Stimulated activated CD8-positive, alpha-beta memory T cell treated with anti-CD3 and anti-CD28 coated beads, Interleukin-15, amount 100 ng/mL, for 1 hour (primary cell): ENCODE measurements at regions not wholly inside any gene's neighbourhood (a gene's known extent, or its start where the extent isn't known, plus 50 kb on each side); places are given as distances from the start of the nearest gene placed in this dataset.

Source experiments
- DNase-seq: peaks from one replicate; pipeline ENCODE4 v3.0.0-alpha.2; 2020; ENCODE audit warnings: low read depth

DNA sequence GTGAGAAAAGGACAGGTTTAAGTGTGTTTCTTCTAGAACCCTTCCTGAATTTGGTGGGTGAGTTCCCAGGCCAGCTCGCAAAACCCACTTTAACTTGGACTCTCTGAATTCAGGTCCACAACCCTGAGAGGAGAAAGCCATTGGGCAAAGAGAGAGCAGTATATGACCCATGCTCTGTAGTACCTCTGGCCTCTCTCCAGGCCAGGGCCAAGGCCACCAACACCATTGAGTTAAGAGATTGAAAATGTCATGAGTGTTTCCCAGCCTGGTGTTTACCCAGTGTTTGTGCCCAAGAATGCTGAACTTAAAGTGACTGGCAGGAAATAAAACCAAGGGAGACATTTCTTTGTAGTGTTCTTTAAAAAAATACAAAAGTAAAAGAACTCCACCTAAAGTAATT is 410.4 kb upstream of the CDH5 start:
- no peak for DNase-seq

DNA sequence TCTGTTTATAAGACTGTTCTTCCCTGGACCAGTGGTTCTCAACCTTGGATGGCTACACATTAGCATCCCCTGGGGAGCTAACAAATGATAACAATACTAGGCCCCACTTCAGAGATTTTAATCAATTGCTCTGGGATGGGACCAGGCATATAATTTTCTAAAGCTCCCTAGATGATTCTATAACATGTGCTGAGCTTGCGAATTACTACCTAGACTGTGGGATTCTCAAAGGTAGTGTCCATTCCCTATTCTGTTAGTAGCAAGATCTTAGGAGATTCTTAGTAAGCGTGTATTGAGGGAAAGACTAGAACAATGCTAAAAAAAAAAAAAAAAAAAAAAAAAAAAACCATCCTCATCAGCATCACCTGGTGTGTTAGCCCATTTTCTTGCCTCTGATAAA is 412.0 kb upstream of the CDH5 start:
- no peak for DNase-seq

DNA sequence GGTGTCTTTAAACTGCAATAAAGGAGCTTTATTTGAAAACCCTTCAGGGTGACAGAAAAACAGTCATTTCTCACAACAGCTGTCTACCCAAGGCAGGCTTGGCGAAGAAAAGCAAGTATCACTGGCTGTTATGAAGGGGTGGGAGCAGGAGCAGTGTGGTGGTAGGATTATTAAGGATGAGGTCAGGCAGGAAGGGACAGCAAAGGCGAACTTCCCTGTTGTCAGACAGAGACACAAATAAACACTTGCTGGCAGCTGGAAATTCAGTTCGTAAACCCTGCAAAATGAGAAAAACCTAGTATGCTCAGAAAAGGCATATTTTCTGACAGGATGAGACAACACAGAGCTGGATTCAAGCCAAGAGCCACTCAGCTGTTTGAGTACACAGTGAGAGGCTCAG is 416.3 kb upstream of the CDH5 start:
- DNase-seq: no peak

DNA sequence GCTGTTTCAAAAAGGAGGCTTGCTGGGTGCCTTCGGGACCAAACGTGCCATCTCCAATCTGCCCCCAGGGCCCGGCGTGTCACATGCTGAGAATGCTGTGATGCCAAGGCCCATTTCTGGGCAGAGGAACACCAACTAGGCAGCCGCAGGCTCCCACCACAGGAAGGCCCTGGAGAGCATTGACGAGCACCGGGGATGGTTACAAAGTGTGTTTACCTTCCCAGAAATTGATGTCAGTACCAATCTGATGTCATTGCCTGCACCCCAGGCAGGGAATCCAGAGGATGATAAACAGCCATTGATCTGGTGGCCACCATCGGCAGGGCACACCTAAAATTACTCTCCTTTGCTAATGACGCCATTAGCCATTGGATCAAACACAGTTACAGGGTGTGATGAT is 418.1 kb upstream of the CDH5 start:
- no peak for DNase-seq

DNA sequence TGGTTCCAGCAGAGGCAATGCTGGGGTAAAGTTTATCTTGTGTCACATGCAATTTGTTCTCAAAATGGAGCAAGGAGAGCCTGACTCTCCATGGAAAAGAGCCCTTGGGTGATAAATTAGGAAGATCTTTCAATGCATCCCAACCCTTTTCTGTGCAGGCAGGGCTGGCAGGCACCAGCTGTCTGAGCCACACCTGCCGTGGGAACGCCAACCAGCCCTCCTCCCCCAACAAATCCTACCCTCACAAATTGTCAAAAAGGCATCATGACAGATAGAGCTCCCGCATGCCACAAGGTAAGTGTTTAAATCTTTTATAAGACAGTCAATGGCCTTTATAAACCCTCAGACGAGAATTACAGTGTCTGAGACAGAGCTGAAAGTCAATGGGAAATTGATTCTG is 418.5 kb upstream of the CDH5 start:
- no peak for DNase-seq

DNA sequence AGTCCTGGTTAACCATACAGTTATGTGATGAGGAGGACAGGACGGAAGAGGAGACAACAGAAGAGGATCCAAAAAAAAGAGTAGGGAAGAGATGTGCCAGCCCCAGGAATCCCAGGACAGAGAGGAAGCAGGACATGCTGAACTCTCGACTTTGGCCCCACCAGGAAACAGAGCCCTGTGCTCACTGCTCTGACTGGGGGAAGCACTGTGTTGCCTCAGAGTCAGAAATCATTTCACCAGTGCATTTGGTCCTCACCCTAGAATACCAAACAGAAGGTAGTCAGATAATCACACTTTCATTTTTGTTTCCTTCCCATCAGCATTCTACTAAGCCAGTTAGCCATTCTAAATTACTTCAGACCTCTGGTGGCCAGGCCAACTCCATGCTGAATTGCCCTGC is 421.0 kb upstream of the CDH5 start:
- DNase-seq: no peak

DNA sequence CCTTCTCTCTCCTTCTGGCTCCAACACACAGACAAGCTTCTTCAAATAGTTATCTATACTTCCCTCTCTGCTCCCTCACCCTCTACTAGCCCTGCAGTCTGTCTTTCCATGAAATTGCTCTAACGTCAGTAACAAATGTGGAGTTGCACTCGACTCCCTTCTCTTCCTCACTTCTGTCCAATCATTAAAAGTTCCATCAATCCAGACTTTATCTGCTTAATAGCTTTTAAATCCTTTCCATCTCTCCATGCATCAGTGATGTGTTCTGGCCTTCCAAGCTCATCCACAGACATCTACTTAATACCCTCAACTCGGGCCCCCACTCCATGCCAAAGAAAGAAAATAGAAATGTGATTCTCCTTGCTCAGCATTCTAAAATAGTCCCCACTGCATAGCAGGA is 422.1 kb upstream of the CDH5 start:
- no peak for DNase-seq

DNA sequence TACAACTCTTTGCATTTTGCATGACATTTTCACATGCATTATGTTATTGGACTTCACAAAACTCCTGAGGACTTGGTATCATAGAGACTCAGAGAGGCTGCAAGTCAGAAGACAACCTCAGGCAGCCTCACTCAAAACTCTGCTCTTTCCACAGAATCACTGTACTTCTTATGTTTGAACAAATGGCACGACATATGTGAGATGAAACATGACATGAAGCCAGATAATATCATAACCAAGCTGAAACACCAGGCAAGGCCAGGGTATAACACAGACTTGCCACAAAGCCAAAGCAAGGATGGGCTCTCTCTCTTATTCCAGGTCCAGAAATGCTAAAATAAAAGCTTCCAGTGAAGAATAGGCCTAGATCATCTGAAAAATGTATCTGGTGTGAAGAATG is 425.8 kb upstream of the CDH5 start:
- no peak for DNase-seq

DNA sequence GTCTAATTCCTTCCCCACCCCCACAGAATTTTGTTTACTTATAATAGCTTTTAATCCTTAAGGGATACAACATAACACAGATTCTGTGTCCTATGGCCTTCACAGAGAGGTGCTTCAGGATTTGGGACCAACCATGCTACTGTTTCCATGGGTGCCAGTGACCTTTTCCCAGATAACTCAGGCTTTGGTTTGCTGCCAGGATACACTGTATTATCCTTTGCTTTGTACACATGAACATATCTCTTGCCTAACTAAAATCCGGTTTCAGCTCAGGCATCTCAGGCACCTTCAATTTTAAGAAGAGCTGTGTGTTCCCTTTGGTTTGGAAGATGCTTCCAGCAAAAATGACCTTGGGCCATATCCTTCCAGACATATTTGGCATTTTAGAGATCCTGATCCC is 428.4 kb upstream of the CDH5 start:
- DNase-seq: no peak

DNA sequence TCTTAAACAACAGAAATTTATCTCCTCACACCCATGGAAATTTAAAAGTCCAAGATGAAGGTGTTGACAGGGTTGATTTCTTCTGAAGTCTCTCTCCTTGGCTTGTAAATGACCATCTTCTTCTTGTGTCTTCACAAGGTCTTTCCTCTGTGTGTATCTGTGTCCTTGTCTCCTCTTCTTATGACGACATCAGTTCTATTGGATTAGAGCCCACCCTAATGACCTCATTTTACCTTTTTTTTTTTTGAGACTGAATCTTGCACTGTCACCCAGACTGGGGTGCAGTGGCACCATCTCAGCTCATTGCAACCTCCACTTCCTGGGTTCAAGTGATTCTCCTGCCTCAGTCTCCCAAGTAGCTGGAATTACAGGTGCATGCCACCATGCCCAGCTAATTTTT is 429.0 kb upstream of the CDH5 start:
- DNase-seq: no peak

DNA sequence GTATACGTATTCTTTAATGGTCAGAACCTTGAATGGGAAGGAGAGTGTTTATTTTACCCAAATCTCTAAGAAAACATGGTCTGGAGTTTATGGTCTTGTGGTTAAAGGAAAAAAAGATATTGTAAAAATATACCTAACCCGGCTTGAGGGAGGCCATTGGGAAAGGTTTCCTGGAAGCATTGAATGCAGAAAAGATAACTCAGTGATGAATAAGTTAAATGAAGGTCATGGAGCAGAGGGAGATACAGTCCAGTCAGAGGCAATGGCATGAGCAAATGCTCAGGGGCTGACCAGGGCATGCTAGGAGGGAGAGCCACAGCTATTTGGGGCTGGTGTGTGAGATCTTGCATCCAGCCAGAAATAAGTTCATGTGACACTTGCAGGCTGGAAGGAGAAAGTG is 430.4 kb upstream of the CDH5 start:
- no peak for DNase-seq

DNA sequence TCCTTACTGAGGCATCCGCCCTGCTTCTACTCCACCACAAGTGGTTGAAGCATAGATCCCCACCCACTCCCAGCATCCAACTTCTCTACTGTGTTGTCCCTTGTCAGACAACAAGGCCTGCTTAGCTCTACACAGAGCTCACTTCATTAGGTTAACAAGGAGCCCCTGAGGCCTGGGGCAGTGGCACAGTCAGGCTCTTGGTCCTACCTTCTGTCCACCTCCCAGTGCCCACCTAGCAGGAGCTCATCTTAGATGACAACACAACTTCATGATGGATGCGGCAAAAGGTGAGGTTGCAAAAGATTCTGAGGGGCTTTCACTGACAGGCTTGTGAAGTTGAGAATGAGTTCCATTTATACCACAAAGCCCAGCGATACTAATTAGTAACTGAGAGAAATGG is 432.0 kb upstream of the CDH5 start:
- no peak for DNase-seq

DNA sequence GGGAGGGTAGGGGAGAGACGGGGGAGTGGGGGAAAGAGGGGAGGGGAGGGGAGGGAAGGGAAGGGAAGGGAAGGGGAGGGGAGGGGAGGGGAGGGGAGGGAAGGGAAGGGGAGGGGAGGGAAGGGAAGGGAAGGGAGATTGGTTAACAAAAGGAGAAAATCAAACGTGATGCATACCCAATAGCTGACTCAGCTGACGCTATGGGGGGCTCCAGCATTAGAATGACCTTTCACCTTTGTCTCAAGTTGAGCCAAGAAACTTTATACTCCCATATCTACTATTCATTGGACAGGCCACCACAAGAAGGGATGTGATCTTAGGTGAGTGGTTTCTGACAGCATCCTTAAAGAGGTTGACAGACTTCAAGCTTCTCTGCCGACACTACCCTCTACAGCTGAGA is 432.8 kb upstream of the CDH5 start:
- DNase-seq: no peak

DNA sequence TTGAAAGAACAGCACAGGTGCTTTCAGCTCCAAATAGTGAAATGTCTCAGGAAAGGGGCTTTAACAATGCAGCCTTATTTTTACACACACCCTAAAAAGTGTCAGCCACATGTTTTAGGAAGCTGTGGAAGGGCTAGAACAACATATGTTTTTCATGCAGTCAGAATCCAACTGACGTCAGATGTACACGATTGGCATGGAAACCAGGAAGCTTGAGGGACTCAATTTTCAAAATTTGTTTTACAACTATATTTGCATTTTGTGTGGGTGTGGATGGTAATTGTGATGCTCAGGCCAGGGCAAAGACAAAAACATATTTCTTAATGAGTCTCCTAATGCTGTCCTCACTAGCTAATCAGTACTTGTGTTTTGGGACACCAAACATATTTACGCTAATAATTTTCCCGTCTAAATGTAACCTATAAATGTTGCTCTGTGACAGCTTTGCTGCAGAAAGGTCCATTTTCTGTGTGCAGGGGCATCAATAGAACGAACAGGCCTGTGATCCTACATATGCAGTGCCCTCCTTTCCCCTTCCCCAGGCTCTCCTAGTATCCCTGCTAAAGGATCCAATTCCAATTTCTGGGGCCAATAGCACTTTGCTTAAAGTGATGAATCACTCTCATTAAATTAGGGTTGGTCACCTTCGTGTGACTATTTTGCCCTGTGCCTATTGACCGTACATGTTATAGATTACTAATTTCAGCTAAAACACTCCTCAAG is 434.0 kb upstream of the CDH5 start:
- no peak for DNase-seq

DNA sequence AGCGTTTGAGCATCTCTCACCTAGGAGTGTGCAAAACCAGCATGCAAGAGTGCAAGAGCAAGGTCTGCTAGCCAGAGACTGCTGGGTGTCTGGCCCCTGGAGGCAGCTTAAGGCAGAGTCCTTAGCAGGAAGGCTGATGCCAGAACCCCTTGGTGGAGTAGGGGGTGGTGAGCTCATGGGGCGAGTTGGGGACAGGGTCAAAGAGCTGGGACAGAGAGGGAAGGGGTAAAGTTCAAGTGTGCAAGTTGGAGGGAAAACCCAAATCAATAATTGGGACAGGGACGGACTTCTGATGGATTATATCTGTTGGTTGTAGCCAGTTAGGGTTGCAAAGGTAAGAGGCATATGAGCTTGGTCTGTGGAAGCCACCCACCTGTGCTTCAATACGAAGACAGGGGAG is 443.6 kb upstream of the CDH5 start:
- DNase-seq: no peak

DNA sequence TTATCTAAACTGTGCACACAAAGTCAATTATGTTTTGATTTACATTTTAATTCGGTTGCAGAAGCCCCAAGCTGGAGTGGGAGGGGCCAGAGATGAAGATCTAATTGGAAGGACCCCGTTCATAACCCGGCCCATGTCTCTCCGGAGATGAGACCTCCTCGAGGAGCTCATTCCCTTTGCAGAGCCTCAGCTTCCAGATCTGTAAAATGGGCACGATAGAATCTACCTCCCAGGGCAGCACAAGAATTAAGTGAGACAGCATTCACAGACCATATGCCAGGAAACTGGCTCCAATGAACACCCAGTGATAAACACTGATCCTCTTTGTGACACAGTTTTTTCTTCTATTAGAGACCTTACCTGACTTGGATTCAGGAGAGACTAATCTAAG is 446.5 kb upstream of the CDH5 start:
- DNase-seq: no peak

DNA sequence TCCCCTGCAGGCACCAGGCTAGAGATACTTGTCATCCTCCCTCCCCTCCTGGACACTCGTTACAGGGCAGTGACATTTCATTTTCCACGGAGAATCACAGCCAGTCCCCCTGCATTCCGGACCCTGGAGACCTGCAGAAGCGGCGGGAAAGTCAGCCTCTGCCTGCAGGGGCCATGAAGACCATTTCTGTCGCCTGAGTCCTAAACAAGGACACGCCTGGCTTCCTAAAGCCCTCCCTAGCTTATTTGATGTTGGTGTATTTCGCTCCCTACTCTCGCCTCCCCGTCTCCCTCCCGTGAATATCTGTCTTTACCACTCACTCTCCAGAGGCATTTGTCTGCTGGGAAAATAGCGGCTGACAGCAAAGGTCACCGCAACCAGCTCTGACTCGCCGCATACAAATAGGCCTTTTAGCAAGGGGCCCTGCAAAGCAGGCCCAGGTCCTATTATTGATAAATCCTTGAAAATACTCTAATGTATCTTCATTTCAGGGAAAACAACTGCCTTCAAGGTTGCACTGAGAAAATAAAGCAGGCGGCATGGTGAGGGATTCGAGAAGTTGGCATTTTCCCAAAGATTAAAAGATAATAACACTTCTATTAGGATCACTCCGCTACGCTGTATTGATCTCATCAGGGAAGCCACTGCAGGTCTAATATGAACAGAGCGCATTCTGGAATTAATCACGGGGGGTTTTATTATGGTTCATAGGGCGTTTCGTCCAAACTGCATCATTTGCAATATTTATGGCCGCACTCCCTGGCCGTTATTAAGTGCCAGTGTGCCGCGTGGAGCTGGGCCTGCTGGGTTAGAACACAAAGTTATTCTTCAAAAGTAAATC is 447.1 kb upstream of the CDH5 start:
- DNase-seq: no peak

DNA sequence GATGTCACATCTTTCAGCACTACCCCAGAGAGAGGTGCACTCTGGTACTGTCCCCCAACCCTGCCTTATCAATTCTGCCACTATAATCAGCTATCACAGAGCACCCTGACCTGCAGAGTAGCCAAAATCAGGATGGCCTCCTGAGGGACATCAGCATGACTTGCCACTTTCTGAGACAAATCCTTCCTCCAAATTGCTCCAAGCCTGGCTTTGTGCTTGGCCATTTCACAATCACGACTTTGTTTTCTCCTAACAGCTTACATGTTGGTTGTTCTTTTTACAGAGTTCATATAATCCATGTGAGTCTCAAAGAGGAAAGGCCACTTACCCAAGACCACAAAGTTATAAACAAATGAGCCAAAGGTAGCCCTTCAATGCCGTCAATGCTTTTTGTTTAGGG is 449.0 kb upstream of the CDH5 start:
- no peak for DNase-seq

DNA sequence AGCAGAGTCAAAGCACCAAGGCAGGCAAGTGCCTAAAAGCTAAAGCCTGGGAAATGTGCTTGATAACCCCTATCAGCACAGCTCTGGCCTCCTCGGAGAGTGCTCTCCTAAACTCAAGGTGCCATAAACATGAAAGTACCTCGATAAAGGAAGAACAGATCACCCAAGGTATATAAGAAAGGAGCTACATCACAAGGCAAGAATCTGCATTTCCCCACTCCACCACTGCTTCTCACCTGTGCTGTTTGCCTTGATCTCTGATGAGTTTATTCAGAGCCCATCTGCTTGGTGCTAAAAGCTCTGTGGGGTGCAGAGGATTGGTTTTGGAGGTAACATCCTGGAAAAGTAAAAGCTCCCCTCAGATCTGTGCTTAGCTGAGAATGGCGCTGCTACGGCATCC is 449.5 kb upstream of the CDH5 start:
- no peak for DNase-seq

DNA sequence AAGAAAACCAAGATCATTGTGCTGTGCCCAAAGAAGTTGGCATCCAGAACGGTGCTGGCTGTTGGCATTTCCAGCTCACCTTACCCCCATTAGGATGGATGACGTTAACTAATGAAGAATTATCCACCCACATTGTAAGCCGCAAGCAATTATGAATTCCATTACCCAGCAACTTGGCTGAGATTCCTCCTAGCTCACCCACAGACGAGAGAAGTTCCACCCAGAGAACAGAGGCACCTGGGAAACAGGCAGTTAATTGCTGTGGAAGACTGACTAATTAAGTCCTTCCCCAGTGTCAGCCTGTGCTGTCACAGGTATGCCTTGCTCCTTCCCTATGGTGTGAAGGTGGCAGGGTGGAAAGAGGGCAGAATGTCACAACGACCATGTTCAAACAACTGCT is 456.2 kb upstream of the CDH5 start:
- no peak for DNase-seq

DNA sequence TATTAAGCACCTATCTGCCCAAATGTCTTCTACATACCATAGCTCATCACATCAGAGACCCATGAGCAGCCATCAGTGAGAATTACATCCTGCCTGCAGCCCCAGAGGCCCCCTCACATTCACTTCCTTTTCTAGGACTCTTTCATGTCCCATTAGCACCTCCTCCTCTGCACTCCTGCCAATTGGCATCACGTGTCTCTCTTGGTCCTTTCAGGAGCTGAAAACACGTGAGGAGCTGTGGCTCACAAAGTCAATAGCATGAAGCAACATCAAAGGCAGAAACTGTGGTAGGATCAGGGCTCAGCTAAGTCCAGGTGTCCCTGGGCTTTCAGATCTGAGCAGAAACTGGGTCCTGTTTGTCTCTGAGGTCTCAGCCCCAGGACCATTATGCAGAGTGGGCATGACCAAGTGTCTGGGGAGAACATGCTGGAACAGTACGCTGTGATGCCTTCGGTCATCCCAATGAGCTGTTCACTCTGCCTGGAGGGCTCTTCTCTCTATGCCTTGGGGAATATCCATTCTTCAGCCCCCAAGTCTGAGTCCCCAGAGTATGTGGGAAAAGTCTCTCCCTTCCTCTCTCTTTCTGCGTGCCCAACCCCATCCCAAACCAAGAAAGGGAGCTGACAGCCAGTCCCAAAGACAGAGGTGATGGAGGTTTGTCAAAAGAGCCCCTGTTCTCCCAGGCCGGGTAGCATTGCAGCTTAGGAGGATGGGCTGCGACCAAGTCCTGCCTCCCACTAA is 457.0 kb upstream of the CDH5 start:
- DNase-seq: no peak

DNA sequence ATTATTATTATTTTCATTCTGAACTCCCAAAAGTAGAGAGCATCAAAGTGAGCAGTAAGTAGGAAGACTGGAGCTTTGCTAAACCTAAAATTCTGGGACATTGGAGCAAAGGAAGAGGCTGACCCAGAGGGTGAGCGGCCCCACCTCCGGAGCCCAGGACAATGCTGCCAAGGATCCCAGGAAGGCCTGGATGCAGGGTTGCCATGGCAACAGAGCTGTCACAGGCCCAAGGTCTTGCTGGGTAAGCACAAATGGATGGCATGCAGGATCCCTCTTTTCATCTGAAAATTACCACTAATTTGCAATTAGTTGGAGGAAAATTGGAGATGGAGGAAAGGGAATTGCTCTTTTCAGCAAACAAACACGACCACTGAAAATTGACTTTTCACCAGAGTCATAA is 457.9 kb upstream of the CDH5 start:
- no peak for DNase-seq

DNA sequence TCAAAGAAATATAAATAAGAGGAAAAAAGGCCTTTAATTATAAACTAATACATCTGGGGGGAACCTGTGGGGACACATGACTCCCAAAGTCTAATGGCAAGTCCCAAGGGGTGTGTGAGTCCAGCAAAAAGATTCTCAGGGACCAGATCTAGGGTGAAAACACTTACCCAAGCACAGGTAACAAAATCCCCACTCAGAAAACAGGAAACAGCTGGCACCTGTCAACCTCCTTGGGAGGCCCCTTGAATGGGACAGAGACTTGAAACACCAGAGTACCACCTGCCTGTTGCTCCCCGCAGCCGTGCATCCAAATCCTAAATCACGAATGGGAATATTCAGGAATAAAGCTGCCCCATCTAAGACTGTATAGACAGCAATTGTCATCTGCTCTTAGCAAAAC is 461.2 kb upstream of the CDH5 start:
- DNase-seq: no peak
